HG03039 (cell line): ENCODE measurements at regions not wholly inside any gene's neighbourhood (a gene's known extent, or its start where the extent isn't known, plus 50 kb on each side); places are given as distances from the start of the nearest gene placed in this dataset.

ENCODE experiments used
- ATAC-seq: cut with Tn5 transposase; IDR thresholded peaks from one replicate; pipeline ENCODE4 v1.9.1; 2021; ENCODE audit warnings: mild to moderate bottlenecking, moderate library complexity; ENCODE audit not compliant: unreplicated experiment

DNA sequence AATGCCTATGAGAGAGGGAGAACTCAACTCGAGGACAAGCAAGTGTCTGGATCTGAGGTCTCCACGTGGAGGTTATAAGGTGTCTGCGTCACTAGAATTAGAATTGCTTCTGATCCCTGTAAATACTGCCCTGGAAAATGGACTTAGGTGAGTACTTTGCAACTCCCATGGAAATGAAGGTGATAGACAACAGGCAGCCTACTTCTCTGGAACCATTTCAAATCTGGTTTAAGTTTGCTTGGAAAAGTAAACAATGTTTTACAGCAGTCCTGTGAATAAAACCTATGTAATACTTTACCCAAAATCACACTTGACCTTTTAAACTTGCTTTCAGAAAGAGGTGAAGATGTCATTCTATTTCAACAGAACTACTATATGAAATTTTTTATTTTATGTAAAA lies 70.1 kb upstream of the TENT5A start:
- ATAC-seq = no peak

DNA sequence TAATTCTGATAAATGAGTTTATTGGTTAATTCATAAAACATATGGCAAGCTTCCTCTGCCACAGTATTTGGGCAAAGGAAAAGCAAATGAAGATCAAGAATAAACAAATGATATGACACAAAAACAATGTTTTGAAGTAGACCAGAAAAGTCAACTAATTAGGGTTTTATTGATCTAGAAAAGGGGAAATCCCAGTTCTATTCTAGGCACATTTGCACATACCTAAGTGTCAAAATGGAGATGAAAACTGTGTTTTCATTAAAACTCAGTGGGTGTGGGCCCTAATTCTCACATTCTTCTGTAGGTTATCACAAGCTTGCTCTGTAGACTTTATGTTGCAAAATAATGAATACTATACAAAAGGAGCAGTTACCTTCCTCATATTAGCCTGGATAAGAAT lies 69.0 kb upstream of the TENT5A start:
- no peak for ATAC-seq

DNA sequence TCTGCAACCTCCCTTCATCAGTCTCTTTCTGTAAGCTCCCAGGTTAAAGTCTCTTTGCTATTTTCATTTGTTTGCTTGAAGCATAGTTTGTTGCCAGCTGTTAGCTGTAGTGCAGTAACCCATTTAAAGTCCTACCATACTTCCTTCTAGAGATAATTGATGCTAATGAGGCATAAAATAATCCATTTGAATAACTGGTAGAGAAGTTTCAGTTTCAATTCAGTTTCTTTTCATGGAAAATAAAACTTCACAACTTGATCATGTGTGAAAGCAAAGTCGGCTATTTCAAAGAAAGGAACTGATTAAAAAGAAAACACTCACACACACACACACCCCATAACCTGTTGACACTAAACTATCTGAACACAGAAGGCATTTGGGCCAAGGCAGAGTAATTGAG lies 68.5 kb upstream of the TENT5A start:
- ATAC-seq = no peak

DNA sequence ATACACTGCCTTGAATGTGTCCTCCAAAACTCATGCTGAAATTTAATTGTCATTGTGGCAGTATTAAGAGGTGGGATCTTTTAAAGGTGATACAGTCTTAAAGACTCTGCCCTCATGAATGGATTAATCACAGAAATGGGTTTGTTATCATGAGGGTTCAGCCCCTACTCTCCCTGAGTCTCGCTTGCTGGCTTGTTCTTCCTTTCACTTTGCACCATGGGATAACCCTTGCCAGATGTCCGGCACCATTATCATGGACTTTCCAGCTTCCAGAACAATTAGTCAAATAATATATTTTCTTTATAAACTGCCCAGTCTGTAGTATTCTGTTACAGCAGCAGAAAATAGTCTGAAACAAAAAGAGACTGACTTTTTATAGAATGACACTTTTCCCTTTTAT lies 67.9 kb upstream of the TENT5A start:
- ATAC-seq = no peak

DNA sequence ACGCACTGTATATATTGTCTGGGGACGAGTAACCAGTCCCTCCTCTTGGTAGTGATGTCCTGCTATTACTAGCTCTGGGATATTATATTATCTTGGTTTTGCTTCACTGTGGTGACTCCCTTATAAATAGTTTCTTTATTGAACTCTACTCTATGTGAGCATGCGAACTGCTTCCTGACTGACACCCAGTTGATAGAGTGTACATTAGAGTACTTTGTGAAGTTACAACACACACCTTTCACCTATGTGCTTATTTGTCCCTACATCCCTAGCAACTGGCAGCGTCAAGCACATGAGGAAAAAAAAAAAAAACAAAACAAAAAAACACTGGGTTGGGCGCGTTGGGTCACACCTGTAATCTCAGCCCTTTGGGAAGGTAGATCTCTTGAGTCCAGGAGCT lies 67.3 kb upstream of the TENT5A start:
- ATAC-seq = no peak

DNA sequence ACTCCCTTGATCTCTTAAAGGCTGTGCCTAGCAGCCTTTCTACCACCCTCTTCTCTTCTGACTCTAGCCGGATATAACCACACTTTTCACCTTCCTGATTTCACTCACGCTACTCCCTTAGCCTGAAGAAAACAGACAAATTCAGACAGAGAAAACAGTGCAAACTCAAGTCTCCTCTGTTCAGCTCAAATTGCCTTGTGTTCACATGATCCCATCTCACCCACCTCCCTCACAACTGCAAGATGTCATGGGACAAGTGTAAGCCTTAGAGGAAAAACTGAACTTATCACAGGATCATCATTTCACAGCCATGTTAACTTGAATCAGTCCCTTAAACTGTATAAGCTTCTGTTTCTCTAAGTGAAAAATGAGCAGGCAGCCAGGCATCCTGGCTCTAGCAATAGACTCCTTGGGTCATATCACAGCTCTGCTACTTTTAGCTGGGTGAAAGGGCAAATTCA lies 66.5 kb upstream of the TENT5A start:
- ATAC-seq = peak; percentile 43

DNA sequence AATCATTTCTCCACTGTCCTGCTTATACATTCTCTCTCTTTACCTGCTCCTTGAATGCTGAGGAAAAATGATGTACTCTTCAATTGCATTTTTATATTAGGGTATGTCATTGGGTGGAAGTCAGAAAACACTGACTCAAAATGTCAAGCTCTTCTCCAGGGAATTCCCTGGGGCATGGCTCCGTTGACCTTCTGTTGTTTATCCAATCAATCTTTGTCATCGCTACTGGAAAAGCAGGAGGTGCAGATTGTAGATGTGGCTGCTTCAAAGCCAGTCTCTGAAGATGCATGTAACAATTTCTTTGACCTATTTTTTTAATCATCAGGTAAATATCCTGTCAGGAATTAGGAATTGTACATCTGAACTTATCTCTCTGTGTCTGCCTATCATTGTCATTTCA lies 63.9 kb upstream of the TENT5A start:
- no peak for ATAC-seq

DNA sequence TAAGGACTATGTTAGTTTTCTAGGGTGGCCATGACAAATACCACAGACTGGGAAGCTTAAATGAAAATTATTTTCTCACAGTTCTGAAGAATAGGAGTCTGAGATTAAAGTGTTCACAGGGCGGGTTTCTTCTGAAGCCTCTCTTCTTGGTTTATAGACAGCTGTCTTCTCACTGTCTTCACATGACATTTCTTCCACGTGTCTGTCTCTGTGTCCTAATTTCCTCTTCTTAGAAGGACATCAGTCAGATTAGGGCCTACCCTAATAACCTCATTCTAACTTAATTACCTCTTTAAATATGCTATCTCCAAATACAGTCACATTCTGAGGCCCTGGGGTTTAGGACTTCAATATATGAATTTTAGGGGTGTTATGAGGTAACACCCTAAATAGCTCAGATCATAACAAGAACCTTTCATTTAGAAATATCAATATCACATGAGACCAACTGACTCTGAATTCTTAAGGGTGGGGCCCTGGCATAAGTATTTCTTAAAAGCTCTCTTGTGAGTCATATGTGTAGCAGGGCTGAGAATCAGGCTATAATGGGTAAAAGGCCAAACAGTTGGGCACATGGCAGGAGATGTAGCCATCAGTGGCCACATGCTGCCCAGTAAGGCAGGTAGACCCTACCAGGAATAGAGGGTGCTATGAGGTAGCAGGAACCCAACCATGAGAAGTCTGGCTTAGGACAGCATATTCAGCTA lies 62.0 kb upstream of the TENT5A start:
- no peak for ATAC-seq

DNA sequence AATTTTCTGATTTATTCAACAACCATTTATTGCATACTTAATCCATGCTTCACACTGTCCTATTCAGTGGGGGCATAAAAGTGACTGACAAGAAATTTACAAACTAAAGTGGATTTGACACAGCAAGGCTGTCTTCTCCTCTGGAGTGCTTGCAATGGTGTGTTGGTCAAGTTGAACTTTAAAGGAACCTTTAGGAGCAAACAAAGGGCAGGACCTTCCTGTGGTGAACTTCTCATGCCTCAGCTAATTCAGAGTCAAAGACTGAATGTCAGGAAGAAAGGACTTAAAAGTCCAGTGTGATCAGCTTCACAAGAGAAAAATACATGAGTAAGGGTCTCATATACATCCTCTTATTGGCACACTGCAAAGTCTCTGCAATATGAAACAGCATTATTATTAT lies 60.8 kb upstream of the TENT5A start:
- ATAC-seq = no peak

DNA sequence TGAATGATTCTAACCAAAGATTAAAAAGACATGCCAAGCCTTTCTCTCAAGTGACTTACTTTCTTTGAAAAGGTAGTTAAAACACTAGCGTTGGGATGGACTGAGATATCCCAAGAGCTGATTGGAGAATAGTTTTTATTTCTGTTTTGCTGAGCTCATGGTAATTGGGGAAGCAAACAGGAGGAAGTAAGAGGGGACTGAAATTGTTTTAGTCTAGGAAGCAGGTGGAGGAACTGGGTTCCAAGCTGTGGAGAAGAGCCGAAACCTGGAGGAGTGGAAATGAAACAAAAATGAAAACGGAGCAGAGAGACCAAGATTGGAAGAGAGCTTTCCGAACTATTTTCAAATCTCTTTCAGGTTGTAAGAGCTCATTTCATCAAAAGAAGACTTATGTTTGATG lies 59.9 kb upstream of the TENT5A start:
- ATAC-seq = no peak

DNA sequence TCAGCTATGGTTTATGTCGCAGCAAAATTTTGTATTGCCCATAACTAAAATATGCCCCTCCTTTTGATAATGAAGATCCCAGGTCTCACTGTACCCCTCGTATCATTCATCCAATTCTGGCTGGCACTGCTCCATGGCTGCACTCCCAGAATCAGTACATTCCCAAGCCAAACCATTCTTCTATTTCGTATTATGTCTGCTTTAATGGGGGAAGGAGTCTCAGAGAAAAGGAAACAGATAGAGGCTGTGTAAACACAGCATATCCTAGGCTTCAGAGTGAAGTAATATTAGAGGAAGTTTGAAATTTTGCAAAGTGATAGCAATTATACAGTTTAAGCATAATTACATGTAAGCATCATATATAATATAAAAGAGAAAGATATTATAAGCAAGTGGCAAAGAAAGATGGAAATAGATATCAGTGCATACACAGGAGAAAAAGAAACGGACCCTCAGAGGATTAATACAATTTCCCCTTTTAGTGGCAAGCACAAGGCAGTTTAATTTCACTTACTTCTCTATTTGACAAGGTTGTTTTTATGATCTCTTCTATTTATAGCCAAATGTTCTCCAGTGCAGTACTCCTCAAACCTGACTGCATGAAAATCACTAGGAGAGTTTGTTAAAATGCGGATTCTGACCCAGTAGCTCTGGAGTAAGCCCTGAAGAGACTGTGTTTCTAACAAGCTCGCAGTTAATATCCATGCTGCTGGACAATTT lies 56.5 kb upstream of the TENT5A start:
- ATAC-seq = no peak

DNA sequence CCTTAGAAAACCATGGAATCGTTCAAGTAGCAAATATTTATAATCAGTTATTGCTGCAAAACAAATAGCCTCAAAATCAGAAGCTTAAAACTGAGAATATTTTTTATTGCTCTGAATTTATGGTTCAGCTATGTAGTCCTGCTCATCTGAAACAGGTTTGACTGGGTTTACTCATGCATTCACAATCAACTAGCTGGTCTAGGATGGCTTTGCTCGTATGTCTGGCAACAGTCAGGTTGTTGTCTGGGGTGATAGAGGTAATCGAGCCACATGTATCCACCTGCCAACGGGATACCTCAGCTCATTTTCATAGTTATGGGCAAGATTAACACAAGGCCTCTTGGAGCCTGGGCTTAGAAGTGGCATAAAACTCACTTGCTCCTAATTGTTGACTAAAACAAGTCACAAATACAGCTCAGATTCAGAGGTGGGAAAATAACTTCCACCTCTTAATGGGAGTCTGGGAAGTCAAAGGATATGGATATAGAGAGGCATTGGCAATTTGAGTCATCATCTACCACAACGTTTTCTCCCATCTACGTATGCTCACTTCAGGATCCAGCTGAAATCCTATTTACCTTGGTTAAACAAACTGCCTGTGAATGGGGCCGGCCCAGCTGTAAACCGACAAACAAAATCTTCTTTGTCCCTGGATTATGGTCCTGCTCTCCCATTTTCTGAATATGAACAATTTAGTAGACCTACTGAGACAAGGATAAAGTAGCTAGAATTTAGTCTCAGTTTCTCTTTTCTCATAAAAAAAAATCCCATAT lies 54.5 kb upstream of the TENT5A start:
- ATAC-seq = no peak

DNA sequence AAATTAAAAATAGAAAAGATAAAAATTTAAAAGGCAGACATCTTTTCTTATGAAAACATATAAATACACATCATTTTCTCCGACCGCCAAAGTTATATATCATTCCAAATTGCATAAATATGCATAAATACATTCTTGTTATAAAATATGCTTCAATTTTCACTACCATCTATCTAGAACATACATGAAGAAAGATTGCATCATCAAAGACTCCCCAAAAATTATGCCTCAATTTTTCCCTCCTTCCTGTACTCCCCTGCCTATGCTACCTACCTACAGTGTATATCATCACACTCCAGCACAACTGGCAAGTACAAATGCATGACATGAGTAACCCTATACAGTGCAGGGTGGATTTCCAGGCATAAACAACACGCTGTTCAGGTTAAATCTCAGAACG lies 49.9 kb upstream of the TENT5A start:
- no peak for ATAC-seq
